Head of caudate nucleus (tissue), 42 donors: ENCODE measurements at regions not wholly inside any gene's neighbourhood (a gene's known extent, or its start where the extent isn't known, plus 50 kb on each side); places are given as distances from the start of the nearest gene placed in this dataset.
"Not testable (repeated sequence)": the region's sequence is repeated elsewhere in the genome, so short reads cannot be mapped to it uniquely, and the experiment has no call there.

Experiments used
- DNase-seq, 42 donors: peaks; one replicate each; pipeline versions ENCODE4 v3.0.0 to v3.0.0-alpha.2; 2020 to 2021; ENCODE audit warnings: mixed read lengths in 7 of 42
- intact Hi-C: fragments of 100-400 bp; cut with DNase I; formaldehyde crosslinking; loops from one replicate; pipeline ENCODE4 v1.15.0; 2022

DNA sequence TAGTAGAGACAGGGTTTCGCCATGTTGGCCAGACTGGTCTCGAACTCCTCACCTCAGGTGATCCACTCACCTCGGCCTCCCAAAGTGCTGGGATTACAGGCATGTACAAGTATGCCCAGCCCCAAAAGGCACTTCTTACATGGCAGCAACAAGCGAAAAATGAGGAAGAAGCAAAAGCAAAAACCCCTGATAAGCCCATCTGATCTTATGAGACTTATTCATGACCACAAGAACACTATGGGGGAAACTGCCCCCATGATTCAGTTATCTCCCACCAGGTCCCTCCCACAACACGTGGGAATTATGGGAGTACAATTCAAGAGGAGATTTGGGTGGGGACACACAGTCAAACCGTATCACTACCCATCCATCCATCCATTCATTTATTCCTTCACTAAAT is 163.0 kb upstream of the PDE7B start:
- DNase-seq, intact Hi-C loops: not testable (repeated sequence)

DNA sequence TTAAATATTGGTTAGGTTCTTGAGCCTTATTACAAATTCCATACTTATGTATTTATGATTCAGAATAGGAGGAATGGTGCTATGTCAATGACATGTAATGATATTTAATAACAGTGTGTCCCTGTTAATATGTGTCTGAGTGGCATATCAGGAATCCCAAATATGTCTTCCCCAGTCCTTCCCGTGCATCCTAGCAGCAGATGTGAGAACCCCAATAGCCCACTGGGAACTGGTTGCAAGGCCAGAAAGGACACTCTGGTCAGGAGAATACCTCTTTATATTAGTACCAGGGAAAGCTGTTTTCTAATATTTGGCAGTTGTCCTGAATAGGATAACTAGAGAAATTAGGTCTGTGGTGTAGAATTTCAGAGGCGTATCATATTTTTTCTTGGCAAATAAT is 159.1 kb upstream of the PDE7B start:
- intact Hi-C loops = no loop called here
- no peak for DNase-seq

DNA sequence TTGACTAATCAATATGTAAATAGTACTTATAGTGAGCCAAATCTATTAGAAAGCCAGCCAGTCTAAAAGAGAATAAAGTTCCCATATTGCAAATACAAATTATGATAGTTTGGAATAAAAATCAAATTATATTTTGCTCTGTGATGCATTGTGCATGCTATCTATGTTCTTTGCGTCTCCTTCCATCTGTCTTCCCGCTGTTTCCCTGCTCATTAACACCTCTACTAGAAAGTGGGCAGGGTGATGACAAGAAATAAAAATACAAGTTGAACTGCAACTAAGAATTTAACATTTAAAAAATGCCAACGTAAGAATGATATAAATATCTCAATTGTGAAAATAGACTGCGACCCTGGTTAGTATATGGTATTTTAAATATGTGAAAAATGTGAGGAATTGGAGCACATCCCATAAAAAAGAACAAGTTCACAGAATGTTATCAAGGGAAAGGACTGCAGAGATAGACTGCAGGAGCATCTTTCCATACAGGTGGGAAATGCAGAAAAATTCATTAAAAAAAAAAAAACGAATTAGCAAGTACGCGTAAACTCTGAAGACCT is 157.6 kb upstream of the PDE7B start:
- intact Hi-C loops = no loop called here
- DNase-seq = no peak

DNA sequence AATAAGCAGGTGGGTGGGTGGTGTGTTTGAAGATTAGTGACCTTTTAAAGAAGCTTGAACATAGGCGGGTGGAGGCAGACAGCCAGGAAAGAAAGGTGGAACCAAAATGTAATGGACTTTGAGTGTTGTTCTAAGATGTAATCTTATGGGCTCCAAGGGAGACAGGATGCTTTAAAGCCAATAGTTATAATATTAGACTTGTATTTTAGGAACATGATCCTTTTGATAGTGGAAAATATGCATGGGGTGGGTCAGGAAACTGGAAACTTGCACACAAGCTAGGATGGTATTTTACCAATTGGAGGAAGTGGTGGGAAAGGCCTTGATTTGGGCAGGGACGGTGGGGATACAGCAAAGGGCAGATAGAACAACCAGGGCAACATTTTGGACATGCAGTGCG is 151.8 kb upstream of the PDE7B start:
- intact Hi-C loops = no loop called here
- no peak for DNase-seq

DNA sequence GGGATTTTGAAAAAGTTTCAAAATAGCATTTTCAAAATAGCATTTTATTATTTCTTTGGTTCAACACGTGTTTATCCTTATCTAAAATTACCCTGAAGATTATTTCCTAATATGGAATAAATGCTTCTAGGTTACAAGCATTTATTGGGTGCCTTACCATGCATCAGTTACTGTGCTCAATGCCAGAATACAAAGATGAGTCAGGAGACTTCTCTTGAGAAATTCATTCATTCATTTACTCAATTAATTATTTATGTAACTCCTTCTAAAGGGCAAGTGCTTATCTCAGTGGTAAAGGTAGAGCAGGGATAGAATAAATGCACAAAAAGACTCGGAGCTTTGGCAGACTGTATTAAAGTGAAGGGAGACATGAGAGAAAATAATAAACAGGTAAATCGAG is 150.1 kb upstream of the PDE7B start:
- no peak for DNase-seq
- intact Hi-C loops = no loop called here

DNA sequence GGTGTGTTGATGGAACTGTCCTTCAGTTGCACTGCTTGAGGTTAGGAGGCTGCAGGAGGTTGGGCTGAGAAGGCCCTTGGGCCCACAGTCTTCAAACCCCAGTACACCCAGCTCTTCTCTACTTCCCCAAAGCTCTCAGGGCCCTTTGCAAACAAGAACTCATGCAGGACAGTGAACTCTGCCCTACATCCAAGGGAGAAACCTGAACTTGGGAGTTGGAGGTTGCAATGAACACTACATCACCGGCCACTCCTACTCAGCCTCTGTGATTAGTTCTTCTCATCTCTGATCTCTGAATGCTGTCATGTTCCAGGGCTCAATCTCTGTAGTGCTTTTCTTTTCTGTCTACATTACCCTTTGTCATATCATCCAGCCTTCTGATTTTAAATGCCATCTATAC is 148.5 kb upstream of the PDE7B start:
- DNase-seq = no peak
- intact Hi-C loops = no loop called here

DNA sequence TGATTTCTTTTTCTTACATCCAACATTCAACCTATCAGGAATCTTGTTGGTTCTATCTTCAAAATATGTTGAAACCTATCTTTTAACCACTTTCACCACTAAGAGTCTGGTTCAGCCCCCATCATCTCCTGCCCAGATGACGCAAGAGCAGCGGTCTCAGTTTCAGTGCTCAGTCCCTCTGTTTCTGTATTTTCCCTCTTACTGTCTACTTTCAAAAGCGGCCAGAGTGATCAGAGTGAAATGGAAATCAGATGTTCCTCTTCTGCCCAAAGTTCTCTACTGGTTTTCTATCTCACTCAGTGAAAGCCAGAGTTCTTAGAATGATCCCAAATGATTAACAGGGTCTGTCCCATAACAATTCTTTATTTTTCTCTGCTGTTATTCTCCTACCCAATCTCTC is 147.9 kb upstream of the PDE7B start:
- DNase-seq = no peak
- intact Hi-C loops = no loop called here

DNA sequence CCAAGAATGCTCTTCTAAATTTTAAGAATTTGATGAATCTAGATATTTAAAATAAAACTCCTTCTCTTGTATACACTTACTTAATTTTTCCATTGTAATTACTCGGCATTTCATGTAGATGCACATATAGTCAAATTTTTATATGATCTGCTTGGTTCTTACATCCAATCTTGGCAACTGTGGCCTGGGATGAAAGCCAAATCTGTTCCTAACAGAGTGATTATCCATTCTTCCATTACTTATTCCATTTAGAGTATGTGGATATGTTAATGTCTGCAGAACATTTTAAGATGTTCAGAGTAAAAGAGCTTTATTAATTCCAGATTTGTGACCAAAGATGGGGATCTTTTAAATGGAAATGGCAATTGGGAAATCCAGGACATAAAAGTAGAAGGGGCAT is 144.1 kb upstream of the PDE7B start:
- no peak for DNase-seq
- intact Hi-C loops = no loop called here

DNA sequence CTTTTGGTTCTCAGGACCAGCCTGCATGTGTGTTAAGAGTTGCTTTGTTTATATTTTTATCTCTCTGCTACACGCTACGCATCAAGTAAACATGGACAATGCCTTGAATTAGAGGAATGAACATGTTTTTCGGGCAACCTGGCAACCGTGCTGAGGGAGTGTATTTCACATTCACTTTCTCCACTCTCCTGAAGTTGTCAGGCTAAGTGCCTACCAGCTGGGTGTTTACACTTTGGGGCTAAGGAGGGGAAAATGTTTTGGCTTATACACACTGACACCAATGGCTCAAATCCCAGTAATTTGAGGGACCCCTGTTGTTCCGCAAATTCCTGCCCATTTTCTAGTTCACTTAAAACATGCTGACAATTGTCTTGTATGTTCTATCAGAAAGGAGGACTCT is 141.5 kb upstream of the PDE7B start:
- no peak for DNase-seq
- intact Hi-C loops = no loop called here

DNA sequence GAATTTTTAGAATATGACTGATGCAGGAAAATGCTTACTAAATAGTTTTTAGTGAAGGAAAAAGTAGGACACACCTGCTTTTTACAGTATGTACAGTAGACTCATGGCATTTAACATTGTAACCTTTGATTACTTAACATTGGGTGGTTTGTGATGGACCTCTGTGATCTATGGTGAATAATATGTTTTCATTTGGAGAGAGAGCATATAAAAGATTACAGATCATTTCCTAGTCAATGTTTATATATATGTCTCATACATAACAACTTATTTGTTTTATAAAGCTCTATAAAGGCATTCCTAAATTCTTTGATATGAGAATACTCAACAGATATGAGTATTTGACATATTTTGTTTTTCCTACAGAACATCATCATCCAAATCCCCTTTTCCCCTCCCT is 129.3 kb upstream of the PDE7B start:
- intact Hi-C loops = no loop called here
- DNase-seq = no peak

DNA sequence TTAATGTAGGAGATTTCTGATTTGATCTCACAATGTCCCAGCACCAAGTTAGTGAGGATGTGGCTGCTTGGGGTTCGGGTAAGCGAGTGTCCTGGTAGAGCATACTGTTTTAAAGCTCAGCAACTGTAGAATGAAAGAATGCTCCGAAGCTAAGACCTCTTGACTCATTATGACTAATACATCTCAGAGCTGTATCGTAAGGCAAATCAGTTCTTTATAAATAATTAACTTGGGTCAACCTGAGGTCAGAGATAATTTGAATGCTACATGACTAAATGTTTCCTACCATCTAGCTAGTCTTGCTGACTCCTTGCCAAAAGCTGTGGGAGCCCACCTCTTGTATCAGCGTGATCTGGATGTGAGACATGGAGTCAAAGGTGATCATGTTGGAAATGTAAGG is 128.8 kb upstream of the PDE7B start:
- intact Hi-C loops = no loop called here
- no peak for DNase-seq

DNA sequence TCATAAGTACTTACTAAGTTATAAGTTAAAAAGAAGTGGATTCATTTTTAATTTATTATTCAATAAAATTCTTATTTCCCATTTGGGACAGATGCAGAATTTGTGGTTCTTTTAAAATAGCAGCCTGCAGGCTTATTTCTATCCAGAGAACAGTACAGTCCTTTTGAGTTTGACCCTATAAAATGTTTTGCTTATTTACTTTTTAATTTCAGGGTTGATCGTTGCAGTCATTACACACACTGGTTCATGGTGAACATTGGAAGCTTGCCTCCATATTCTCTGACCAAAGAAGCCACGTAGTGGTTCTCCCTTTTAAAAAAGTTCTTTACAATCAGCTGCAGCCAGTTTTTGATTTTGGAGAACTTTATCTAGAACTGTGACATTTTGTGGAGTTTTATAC is 122.9 kb upstream of the PDE7B start:
- DNase-seq = no peak
- intact Hi-C loops = no loop called here

DNA sequence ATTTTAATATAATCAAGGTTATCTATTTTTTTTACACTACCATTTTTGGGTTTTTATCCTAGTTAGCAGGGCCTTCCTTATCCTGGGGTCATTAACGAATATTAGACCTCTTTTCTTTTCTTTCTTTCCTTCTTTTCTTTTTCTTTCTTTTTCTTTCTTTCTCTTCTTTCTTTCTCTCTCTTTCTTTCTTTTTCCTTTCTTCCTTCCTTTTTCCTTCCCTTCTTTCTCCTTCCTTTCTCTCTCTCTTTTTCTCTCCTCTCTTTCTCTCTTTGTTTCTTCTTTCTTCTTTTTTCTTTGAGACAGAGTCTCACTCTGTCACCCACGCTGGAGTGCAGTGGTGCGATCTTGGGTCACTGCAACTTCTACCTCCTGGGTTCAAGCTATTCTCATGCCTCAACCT is 120.4 kb upstream of the PDE7B start:
- intact Hi-C loops = no loop called here
- no peak for DNase-seq

DNA sequence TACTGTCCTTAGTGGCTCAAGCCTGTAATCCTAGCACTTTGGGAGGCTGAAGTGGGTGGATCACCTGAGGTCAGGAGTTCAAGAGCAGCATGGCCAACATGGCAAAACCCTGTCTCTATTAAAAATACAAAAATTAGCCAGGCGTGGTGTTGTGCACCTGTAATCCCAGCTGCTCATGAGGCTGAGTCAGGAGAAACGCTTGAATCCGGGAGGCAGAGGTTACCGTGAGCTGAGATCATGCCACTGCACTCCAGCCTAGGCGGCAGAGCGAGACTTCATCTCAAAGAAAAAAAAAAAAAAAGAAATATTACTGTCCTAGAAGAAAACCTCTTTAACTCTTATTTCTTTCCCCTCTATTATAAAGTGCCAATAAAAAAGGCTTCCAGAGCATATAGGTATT is 115.2 kb upstream of the PDE7B start:
- intact Hi-C loops = not testable (repeated sequence)

DNA sequence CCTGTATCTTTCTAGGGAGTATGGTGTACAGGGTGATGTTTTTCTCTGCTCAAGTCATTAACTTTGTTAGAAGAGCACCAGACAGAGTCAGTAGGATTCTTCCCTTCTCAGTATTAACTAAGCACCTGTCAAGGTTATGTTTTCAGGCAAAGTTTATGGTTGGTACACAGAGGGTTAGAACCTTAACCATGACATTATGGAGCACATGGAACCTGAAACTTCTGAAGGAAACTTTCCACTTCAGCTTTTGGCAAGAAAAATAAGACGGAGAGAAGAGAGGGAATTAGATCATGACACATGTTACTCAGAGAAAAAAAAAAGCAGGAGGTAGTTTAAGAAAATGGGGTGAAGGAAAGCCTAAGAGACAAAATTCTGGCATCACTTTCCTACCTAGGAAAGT is 112.9 kb upstream of the PDE7B start:
- intact Hi-C loops = no loop called here
- DNase-seq = no peak

More for the DNA sequence above, 115.2 kb upstream of the PDE7B start:
- DNase-seq = not testable (repeated sequence)

DNA sequence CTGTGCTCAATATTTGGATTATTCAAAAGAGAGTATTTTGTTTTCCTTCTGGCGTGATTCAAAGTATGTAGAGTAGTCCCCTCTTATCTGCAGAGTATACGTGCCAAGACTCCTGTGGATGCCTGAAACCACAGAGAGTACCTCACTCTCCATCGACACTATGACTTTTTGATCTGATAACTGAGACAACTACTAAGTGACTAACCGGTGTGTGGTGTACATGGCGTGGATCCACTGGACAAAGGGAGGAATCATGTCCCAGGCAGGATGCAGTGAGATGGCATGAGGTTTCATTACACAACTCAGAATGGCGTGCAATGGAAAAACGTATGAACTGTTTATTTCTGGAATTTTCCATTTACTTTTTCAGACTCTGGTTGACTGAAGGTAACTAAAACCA is 112.2 kb upstream of the PDE7B start:
- no peak for DNase-seq
- intact Hi-C loops = no loop called here

DNA sequence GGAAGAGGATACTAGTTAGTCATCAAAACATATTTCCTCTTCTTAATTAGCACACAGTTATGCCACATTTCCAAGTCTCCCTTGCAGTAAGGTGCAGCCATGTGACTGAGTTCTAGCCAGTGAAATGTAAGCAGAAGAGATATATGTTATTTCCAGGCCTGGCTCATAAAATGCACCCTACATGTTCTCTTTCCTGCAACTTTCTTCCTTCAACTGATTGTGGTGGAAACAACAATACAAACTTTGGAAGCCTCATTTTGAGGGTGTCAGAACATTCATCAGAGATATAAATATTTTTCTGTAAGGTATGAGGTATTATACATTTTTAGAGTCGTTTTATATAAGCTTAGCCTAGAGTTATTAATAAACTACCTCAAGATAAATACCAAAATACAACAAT is 110.9 kb upstream of the PDE7B start:
- intact Hi-C loops = no loop called here
- DNase-seq = no peak

DNA sequence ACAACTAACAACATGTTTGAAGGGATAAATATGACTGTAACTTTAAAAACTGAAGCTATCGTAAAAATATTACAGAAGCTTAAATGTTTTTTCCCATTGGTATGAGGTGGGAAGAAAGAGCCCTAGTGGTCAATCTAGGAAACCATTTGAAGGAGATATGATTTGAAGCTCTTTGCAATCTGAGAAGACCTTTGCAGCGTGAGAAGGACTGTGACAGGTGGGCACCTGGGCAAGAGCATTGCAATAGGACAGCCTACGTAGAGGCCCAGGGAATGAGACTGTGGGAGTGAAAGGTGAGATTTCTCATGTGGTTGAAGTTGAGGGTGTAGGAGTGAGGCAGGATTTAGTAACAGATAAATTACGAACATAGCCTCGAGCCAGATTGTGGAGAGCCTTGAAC is 108.0 kb upstream of the PDE7B start:
- no peak for DNase-seq
- intact Hi-C loops = no loop called here

DNA sequence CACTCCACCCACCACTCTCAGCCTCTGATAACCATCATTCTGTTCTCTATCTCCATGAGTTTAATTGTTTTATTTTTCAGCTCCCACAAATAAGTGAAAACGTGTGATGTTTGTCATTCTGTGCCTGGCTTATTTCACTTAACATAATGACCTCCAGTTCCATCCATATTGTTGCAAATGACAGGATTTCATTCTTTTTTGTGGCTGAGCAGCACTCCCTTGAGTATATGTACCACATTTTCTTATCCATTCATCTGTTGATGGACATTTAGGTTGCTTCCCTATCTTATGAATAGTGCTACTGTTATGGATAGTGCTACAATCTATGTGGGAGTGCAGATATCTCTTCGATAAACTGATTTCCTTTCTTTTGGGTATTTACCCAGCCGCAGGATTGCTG is 103.3 kb upstream of the PDE7B start:
- intact Hi-C loops = no loop called here
- no peak for DNase-seq

DNA sequence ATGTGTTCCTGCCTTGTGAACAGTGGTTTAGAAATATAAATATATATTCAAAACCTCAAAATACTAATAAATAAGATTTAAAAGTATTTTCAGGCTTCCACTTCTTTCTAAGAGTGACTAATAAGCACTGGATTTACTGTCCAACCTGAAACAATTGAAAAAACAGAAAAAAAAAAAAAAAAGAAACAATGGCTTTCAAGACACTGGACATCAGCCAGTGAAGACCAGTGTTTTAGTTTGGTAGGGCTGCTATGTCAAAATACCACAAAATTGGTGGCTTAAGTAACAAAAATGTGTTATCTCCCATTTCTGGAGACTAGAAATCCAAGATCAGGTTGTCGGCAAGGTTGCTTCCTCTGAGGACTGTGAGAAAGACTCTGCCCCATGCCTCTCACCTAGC is 101.4 kb upstream of the PDE7B start:
- DNase-seq = no peak
- intact Hi-C loops = no loop called here

DNA sequence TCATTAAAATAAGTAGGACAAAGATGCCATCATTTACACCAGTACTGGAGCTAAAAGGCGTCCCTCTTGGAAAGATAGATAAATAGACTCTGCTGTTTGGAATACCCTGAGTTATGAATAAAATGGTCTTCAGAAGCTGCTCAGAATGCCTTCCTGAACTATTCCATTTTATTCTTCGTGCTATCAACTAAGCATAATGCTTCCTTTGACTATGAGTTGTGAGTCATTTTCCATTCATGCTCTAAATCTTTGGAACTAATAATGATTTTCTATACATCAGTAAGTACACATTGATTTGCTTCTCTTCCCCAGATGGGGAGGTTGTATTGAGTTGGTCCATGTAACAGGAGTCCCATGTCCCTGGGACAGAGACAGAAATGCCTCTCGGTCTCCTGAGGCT is 98.3 kb upstream of the PDE7B start:
- intact Hi-C loops = no loop called here
- no peak for DNase-seq

DNA sequence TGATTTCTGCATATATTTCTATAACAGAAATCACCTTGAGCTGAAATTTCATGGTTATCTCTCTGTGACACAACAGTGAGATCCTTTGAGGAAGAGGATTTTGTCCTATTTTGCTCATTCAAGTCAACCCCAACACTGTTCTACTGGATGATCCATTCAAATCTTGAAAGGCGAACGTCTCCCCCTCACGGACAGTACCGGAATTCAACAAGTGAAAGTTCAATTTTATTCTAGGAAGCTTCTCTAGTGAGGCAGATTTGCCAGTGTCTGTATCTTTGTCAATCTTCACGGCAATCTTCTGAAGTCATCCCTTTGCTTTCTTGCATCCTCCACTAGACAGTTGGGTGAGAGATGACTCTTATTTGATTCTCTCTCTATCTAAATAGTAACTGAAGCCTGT is 91.7 kb upstream of the PDE7B start:
- DNase-seq = no peak
- intact Hi-C loops = no loop called here
